PC-3 (cell line): ENCODE measurements at regions not wholly inside any gene's neighbourhood (a gene's known extent, or its start where the extent isn't known, plus 50 kb on each side); places are given as distances from the start of the nearest gene placed in this dataset.

Experiments used
- ATAC-seq: fragments of 200-7000 bp; cut with Tn5 transposase; 2 replicates; pipeline ENCODE4 v1.9.1; 2020; ENCODE audit warnings: mild to moderate bottlenecking, moderate library complexity
- BruUV-seq: library from RNA; stranded (reverse); fragments of 400-500 nt; replicated peaks from 2 replicates; lab custom pipeline; 2021; lab: Mats Ljungman, UMichigan
- CTCF ChIA-PET: fragments of 300-600 bp; sonication (Branson Sonifier 250); formaldehyde crosslinking; loops from one replicate; lab custom pipeline; 2022; ENCODE audit warnings: antibody characterized with exemption; lab: Charles Lee
- POLR2A ChIA-PET: fragments of 300-600 bp; sonication (Branson Sonifier 250); formaldehyde crosslinking; loops from one replicate; lab custom pipeline; 2022; ENCODE audit warnings: antibody characterized with exemption; ENCODE audit not compliant: unreplicated experiment; lab: Charles Lee
- DNase-seq: peaks from one replicate; pipeline ENCODE4 v3.0.0-alpha.2; 2015
- H2AFZ ChIP-seq: fragments of 300-600 bp; sonication (generic); 2 replicates; pipeline ENCODE4 v1.6.0; 2016; ENCODE audit warnings: antibody characterized with exemption, low read length
- H3F3A ChIP-seq: fragments of 300-600 bp; sonication (generic); one replicate; pipeline ENCODE4 v1.6.0; 2017; ENCODE audit warnings: antibody characterized with exemption, low read length, control low read depth, mild to moderate bottlenecking; ENCODE audit not compliant: unreplicated experiment
- H3K27ac ChIP-seq: fragments of 300-600 bp; sonication (generic); 2 replicates; pipeline ENCODE4 v1.5.1; 2016; ENCODE audit warnings: mild to moderate bottlenecking, low read length
- H3K27me3 ChIP-seq: fragments of 300-600 bp; sonication (generic); 2 replicates; pipeline ENCODE4 v1.6.1; 2016; ENCODE audit warnings: low read length, mixed read lengths
- H3K36me3 ChIP-seq: fragments of 300-600 bp; sonication (generic); 2 replicates; pipeline ENCODE4 v1.6.1; 2016; ENCODE audit warnings: low read depth, mixed run types, low read length, mixed read lengths
- H3K4me1 ChIP-seq: fragments of 300-600 bp; sonication (generic); 2 replicates; pipeline ENCODE4 v1.5.1; 2016; ENCODE audit warnings: low read length; ENCODE audit not compliant: insufficient read depth
- H3K4me2 ChIP-seq: fragments of 300-600 bp; sonication (generic); 2 replicates; pipeline ENCODE4 v1.6.0; 2016; ENCODE audit warnings: low read length
- H3K4me3 ChIP-seq: fragments of 300-600 bp; sonication (generic); 2 replicates; pipeline ENCODE4 v1.5.1; 2016; ENCODE audit warnings: mild to moderate bottlenecking, low read length, mixed read lengths
- H3K79me2 ChIP-seq: fragments of 300-600 bp; sonication (generic); 2 replicates; pipeline ENCODE4 v1.6.1; 2017; ENCODE audit warnings: low read length, mixed read lengths
- H3K9ac ChIP-seq: fragments of 300-600 bp; sonication (generic); 2 replicates; pipeline ENCODE4 v1.6.0; 2016; ENCODE audit warnings: mild to moderate bottlenecking, low read length
- H3K9me2 ChIP-seq: fragments of 300-600 bp; sonication (generic); replicated peaks from 2 replicates; pipeline ENCODE4 v1.6.1; 2016; ENCODE audit warnings: mixed run types, low read length, mixed read lengths
- H3K9me3 ChIP-seq: fragments of 300-600 bp; sonication (generic); 2 replicates; pipeline ENCODE4 v1.6.1; 2016; ENCODE audit warnings: low read length, mixed read lengths
- H4K20me1 ChIP-seq: fragments of 300-600 bp; sonication (generic); 2 replicates; pipeline ENCODE4 v1.6.1; 2016; ENCODE audit warnings: low read length, mixed read lengths
- EZH2 ChIP-seq: fragments of 300-600 bp; sonication (generic); IDR thresholded peaks from one replicate; pipeline ENCODE4 v1.6.1; 2017; ENCODE audit warnings: antibody characterized with exemption, mild to moderate bottlenecking, low read length; ENCODE audit not compliant: unreplicated experiment
- EZH2phosphoT487 ChIP-seq: fragments of 300-600 bp; sonication (generic); IDR thresholded peaks from 2 replicates; pipeline ENCODE4 v1.6.1; 2018; ENCODE audit warnings: mild to moderate bottlenecking, antibody characterized with exemption, low read length, borderline replicate concordance
- intact Hi-C: fragments of 100-400 bp; cut with micrococcal nuclease; formaldehyde crosslinking; loops from 2 replicates; pipeline ENCODE4 v1.9.0; 2023
- TF ChIP-seq, protein P1 (sequence below): fragments of 300-600 bp; sonication (generic); conservative IDR thresholded peaks from 2 replicates; pipeline ENCODE4 v1.5.1; 2017; ENCODE audit warnings: antibody characterized with exemption, low read depth, mild to moderate bottlenecking, low read length

DNA sequence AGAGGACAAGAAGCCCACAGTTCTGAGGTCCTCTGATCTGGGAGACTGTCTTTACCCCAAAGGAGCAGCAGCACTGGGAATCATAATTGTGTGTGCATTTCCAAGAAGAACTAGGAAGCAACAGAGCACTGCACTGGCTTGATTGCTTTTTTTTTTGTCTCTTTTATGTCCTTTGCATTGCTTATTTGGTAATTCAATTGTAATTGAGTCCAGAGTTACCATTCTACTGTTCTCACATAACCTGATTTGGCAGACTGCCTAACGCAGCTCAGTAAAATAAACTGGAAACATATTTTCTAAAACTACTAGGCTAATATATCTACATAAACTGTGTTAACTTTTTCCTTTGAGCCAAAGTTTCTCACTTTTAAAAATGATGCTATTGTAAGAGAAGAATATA, 190.3 kb upstream of the SLC8A1 start:
- ATAC-seq (no peak), DNase-seq (no peak)
- no peak for TF ChIP-seq EZH2phosphoT487
- TF ChIP-seq, protein P1, sequence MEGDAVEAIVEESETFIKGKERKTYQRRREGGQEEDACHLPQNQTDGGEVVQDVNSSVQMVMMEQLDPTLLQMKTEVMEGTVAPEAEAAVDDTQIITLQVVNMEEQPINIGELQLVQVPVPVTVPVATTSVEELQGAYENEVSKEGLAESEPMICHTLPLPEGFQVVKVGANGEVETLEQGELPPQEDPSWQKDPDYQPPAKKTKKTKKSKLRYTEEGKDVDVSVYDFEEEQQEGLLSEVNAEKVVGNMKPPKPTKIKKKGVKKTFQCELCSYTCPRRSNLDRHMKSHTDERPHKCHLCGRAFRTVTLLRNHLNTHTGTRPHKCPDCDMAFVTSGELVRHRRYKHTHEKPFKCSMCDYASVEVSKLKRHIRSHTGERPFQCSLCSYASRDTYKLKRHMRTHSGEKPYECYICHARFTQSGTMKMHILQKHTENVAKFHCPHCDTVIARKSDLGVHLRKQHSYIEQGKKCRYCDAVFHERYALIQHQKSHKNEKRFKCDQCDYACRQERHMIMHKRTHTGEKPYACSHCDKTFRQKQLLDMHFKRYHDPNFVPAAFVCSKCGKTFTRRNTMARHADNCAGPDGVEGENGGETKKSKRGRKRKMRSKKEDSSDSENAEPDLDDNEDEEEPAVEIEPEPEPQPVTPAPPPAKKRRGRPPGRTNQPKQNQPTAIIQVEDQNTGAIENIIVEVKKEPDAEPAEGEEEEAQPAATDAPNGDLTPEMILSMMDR: no peak
- no peak for TF ChIP-seq EZH2
- H3K36me3 ChIP-seq: no peaks in the 10 kb centered on the region
- intact Hi-C loops: no loop called here
- no peaks in the 10 kb centered on the region for H3K4me1 ChIP-seq
- no peak overlapping the region for H2AFZ ChIP-seq
- ChIA-PET POLR2A (no interaction called here), CTCF (no interaction called here)
- no peaks in the 10 kb centered on the region for H4K20me1 ChIP-seq
- no peak overlapping the region for H3K4me2 ChIP-seq
- no peaks in the 10 kb centered on the region for H3F3A ChIP-seq
- no peak overlapping the region for H3K27ac ChIP-seq
- no peaks in the 10 kb centered on the region for H3K27me3 ChIP-seq
- no peak overlapping the region for H3K9ac ChIP-seq
- H3K4me3 ChIP-seq: no peak overlapping the region
- H3K9me2 ChIP-seq: no peaks in the 10 kb centered on the region
- BruUV-seq: no TSS peak
- H3K79me2 ChIP-seq: no peaks in the 10 kb centered on the region
- H3K9me3 ChIP-seq: no peaks in the 10 kb centered on the region

DNA sequence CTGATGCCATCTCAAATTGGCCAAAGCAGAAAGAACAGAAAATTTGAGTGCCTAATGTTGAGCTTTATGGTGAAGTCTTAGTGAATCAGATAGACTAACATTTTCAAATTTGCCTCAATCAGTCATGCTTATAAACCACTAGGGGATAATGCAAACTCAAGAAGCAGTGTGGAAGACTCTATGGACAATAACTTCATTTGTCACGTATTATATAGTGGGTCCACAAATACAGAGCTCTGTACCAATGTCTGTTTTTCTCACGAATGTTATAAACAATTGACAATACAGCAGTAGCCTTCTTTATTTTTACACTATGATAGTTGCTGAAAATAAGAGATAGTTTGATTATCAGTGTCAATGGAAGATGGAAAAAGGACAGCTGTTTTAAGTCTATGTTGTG, 190.8 kb upstream of the SLC8A1 start:
- ChIA-PET CTCF (no interaction called here), POLR2A (no interaction called here)
- Histone ChIP-seq H3K9me2 (no peaks in the 10 kb centered on the region), H3K4me1 (no peaks in the 10 kb centered on the region), H3K79me2 (no peaks in the 10 kb centered on the region), H4K20me1 (no peaks in the 10 kb centered on the region), H3K4me3 (no peak overlapping the region), H3F3A (no peaks in the 10 kb centered on the region), H3K27me3 (no peaks in the 10 kb centered on the region), H3K27ac (no peak overlapping the region), H3K9me3 (no peaks in the 10 kb centered on the region), H2AFZ (no peak overlapping the region), H3K4me2 (no peak overlapping the region), H3K9ac (no peak overlapping the region), H3K36me3 (no peaks in the 10 kb centered on the region)
- no TSS peak for BruUV-seq
- ATAC-seq (no peak), DNase-seq (no peak)
- intact Hi-C loops: no loop called here
- TF ChIP-seq EZH2phosphoT487 (no peak), EZH2 (no peak)
- TF ChIP-seq, protein P1: no peak

DNA sequence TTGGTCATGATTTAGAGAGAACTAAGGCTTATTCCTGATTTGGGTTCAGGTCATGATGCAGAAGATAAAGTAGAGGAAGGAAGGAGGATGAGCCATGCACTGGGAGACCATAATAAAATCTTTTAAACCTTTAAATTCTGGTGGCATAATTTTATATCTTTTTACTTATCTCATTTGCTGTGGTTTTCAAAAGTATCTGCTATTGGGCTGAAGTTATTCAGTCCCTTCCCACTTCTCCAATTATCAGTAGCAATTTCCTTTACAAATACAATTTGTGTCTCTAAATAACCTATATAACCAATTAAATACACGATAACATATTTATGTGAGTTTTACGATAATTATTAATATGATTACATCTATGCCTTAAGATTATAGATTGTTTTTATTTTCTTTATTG, 194.8 kb upstream of the SLC8A1 start:
- Histone ChIP-seq H2AFZ (no peak overlapping the region), H3K9me3 (no peaks in the 10 kb centered on the region), H3K4me2 (no peak overlapping the region), H3K27me3 (no peaks in the 10 kb centered on the region), H3F3A (no peaks in the 10 kb centered on the region), H3K27ac (no peak overlapping the region), H3K4me3 (no peak overlapping the region), H4K20me1 (no peaks in the 10 kb centered on the region), H3K79me2 (no peaks in the 10 kb centered on the region), H3K36me3 (no peaks in the 10 kb centered on the region), H3K9me2 (no peaks in the 10 kb centered on the region), H3K4me1 (no peaks in the 10 kb centered on the region), H3K9ac (no peak overlapping the region)
- intact Hi-C loops: no loop called here
- DNase-seq (no peak), ATAC-seq (no peak)
- POLR2A ChIA-PET: no interaction called here
- CTCF ChIA-PET: no interaction called here
- TF ChIP-seq, protein P1: no peak
- TF ChIP-seq EZH2phosphoT487 (no peak), EZH2 (no peak)
- BruUV-seq: no TSS peak
